GM19035 (cell line): ENCODE measurements at regions not wholly inside any gene's neighbourhood (a gene's known extent, or its start where the extent isn't known, plus 50 kb on each side); places are given as distances from the start of the nearest gene placed in this dataset.

Experiments
- ATAC-seq: cut with Tn5 transposase; IDR thresholded peaks from one replicate; pipeline ENCODE4 v1.9.1; 2021; ENCODE audit not compliant: unreplicated experiment

GRCh38 chr6:119908157-119908556, 558.6 kb upstream of the MAN1A1 start:
- no peak for ATAC-seq

DNA sequence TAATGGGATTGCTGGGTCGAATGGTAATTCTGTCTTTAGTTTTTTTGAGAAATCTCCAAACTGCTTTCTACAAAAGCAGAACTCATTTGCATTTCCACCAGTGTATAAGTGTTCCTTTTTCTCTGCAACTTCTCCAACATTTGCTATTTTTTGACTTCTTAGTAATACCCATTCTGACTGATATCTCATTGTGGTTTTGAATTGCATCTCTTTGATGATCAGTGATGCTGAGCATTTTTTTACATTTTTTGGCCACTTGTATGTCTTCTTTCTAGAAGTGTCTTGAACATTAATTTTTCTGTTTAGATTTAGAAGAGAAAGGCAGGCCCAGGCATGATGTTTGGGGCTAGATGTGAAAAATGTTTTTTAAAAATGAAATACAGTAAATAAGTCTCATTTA, 553.1 kb upstream of the MAN1A1 start:
- no peak for ATAC-seq

DNA sequence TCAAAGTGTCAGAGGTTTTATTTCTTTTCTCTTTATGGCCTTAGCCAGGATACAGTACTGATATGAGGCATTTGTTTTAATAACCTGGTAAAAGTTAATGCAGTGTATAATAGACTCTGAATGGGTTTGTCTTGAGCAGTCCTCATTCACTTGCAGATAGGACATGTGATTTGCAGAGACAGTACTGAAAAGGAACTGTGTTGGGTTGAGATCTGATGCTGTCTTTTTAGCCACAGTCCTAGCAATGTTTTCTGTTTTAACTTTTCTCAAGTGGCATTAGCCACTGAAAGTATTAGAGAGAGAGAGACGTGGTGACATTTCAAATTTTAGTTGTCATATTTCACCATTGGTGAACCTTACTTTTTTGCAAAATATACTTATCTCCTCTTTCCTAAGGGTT, 547.2 kb upstream of the MAN1A1 start:
- no peak for ATAC-seq

- no peak for ATAC-seq
Observed at GRCh38 chr6:119895626-119896025, 546.1 kb upstream of the MAN1A1 start.

GRCh38 chr6:119894811-119895210, 545.2 kb upstream of the MAN1A1 start:
- no peak for ATAC-seq

DNA sequence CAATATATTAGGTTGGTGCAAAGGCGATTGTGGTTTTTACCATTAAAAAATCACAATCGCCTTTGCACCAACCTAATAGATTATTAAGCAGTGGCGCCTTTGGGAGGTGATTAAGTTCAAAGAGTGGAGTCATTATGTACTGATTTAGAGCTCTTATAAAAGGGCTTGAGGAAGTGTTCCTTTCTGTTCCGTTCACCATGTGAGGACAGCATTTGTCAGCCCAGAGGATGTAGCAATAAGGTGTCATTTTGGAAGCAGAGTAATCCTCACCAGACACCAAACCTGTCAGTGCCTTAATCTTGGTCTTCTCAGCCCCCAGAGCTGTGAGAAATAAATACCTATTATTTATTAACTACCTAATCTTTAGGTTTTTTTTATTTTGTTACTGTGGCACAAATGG, 542.1 kb upstream of the MAN1A1 start:
- ATAC-seq = no peak

- ATAC-seq = no peak
Observed at GRCh38 chr6:119891206-119891605, 541.6 kb upstream of the MAN1A1 start.

DNA sequence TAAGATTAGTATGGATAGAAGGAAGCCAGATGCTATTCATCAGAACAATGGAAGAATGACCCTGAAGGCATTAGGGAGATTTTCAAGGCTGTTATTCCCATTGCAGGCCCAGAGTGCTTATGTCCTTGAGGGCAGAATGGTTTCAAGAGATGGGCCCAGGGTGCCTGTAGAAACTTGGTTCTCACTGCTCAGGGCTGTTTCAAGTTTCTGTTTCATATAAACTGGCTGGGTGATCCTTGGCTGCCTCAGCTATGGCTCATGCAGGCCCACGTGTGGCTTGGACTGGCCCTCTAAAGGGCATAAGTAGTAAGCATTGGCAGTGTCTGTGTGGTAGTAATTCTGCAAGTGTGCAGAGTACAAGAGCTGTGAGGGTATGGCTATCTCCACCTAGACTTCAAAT, 540.9 kb upstream of the MAN1A1 start:
- no peak for ATAC-seq

DNA sequence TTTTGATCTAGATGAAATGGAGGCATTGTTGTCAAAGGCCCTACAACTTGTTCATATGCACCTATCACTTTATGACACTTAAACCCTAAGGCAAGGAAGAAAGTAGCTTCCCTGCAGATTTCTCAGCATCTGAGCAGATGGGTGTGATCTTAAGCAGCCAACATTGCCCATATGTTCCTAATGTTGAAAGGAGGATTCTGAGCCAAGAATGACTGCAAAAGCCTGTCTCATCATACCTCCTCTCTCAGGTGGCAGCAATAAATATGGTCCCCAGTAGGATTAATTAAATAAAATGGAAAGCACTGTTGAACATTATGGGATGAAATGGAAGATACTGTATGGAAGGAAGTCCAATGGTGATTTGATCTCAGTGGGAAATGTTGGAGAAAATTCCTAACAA, 538.1 kb upstream of the MAN1A1 start:
- ATAC-seq = no peak

- no peak for ATAC-seq
Observed at GRCh38 chr6:119881416-119881815, 531.9 kb upstream of the MAN1A1 start.

DNA sequence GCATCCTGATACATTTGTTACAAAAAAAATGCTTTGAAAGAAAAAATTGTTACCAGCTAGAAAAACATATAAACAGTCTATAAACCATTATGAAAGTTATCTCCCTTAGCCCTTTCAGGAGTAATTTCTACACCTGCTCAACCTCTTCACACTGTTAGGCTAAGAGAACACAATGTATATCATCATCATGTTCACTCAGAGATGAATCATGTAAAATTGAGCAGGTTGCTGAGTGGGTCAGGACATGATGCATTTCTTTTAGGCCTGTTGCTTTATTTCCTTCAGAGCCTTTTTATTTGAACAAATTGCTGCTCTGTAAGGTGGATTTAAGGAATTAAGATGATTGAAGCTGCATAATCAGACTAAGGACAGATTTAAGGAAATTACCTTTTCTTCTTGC, 531.3 kb upstream of the MAN1A1 start:
- no peak for ATAC-seq

GRCh38 chr6:119879731-119880130, 530.2 kb upstream of the MAN1A1 start:
- no peak for ATAC-seq

DNA sequence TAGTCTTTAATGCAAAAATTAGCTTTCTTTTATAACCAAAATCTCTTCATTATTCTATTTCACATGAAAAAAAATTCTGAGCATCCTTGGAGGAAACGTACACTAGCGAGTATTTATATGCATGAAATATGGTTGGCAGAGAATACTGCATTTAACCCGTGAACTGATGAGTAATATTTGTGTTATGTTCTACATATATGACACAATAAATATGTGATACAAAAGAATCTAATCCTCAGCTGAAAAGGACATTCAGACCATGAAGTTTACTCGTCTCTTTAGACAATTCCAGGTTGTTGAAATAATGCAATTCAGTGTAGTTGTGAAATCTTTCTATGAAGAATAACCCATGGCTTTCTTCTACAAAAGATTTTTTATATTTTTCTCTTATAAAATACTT, 524.8 kb upstream of the MAN1A1 start:
- ATAC-seq = no peak

DNA sequence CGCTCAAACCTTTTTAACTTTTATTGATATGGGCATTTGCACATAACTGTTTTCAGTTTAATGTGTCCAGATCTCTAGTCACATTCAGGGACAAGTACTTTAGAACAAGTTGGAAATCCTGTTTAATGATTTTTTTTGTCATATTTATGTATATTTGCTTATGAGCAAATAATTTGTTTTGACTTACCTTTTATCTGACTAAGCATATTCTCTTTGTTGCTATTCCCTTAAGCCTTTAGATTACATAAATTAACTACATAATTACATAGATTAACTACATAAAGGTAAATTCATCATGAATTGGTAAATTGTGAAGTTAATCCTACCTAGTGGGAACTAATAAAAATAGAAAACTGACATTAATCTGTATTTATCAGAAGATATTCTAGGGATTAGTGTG, 523.5 kb upstream of the MAN1A1 start:
- no peak for ATAC-seq

- ATAC-seq = no peak
Observed at GRCh38 chr6:119871520-119871919, 522.0 kb upstream of the MAN1A1 start.

DNA sequence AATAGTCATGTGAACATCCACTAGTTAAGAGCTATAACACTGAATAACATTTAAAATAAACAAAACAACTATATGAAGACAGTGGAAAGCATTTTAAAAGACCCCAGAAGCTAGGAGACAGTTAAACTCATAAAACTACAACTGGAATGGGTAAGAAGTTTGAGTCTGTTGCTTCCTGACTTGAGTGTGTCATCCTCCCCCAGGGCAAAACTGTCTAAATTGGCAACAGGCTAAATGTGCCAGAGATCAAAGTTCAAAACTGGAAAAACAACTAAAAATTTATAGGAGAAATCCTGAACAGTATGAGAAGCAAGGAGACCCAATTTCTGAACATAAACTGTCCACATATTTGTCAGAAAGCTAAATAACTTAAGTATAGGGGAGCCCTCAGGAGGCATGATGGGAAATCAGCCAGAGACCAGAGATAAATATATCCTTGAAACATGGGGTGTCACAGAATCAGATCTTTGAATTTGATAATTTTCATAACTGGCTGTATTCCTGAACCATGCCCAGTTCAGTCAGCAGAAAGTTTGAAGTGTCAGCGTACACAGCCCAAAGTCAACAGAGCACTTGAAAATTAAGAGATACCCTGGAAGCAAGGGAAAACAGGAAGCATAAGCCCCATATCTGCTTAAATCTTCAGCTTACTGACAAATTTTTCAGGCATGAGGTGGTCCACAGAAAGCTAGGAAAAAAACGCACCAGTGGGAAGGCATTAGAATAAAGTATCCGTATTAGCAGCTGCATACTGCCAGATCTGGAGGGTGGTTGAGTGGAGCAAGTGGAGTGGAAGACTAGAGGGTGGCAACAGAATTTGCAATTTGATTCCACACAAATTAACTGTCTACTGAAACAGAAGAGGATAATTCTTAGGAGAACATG, 516.1 kb upstream of the MAN1A1 start:
- ATAC-seq = no peak

DNA sequence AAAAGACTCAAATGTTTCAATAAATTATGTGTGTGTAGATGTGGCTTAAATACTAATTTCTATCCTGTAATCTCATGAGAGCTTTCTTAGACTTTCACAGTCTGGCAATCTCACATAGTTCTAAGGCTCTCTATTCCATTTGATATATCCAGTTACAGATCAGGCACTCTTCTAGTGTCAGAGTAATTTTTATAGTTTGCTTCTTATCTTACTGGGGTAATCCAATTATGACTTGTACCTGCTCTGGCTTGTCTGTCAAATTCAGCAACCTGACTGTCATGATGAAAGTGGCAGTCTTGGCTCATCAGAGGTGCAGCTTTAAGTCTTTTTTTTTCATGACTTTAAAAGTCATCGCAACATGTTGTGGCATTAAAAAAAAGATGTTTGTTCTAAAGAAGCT, 513.2 kb upstream of the MAN1A1 start:
- no peak for ATAC-seq

DNA sequence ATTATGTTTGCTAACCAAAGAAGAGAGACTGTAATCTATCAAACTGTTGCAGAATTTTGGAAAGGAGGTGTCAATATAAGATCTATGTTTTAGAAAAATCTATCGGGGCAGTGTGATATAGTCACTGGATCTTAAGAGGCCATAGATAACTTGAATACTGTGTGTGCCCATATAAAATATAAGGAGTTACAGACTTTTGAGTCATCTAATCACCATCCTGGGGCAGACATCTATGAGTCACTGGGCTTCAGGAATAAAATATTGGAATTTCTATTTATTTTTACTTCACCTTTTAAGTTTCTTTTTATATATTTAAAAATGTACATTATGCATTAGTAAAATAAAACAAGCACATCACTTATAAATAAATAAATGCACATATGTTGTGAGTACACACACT, 509.3 kb upstream of the MAN1A1 start:
- no peak for ATAC-seq

DNA sequence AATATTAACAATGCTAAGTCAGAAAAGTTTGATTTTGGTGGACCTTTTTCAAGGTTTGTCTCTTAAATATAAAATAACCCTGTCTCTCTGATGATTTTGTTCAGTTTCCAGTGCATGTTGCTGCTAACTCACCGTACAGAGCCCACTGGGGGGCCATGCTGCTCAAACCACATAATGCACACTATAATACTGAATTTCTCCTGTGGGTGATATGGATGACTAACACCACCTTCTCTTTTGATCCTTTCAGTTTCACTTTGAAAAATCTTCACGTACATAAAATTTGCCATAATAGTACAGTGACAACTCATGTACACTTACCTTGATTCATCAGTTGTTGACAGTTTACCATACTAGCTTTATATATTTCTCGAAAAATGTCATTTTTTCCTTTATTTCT, 506.6 kb upstream of the MAN1A1 start:
- ATAC-seq = peak; percentile 81

- no peak for ATAC-seq
Observed at GRCh38 chr6:119848696-119849095, 499.1 kb upstream of the MAN1A1 start.

DNA sequence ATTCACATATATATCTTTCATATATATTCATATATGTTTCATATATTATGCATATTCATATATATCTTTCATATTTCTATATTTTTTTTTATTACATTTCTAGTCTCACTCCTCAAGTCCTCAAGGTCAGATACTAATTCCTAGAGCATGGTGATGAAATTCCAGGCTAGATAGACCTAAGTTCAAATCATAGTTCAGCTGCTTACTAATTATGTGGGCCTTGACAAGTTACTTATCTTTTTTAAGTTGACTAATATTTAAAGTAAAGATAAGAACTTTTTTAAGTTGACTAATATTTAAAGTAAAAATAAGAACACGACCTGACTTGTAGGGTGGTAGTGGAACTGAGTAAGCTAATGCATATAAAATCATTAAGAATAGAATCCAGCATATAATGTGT, 495.6 kb upstream of the MAN1A1 start:
- ATAC-seq = no peak

GRCh38 chr6:119844387-119844786, 494.8 kb upstream of the MAN1A1 start:
- no peak for ATAC-seq

GRCh38 chr6:119842191-119842590, 492.6 kb upstream of the MAN1A1 start:
- ATAC-seq = no peak
